Hepatocyte (in vitro differentiated cells): ENCODE measurements at regions not wholly inside any gene's neighbourhood (a gene's known extent, or its start where the extent isn't known, plus 50 kb on each side); places are given as distances from the start of the nearest gene placed in this dataset.

Experiments
- CTCF ChIP-seq: fragments of 200-600 bp; sonication (generic); IDR thresholded peaks from 2 replicates; pipeline ENCODE4 v1.5.1; 2016; ENCODE audit warnings: antibody characterized with exemption, mild to moderate bottlenecking; ENCODE audit not compliant: poor library complexity
- EZH2 ChIP-seq: fragments of 200-600 bp; sonication (generic); IDR thresholded peaks from 2 replicates; pipeline ENCODE4 v1.6.1; 2016; ENCODE audit warnings: antibody characterized with exemption, mild to moderate bottlenecking, borderline replicate concordance
- EZH2phosphoT487 ChIP-seq: fragments of 200-600 bp; sonication (generic); IDR thresholded peaks from one replicate; pipeline ENCODE4 v1.6.1; 2018; ENCODE audit warnings: antibody characterized with exemption, mild to moderate bottlenecking, low read depth, moderate library complexity; ENCODE audit not compliant: unreplicated experiment, severe bottlenecking

- TF ChIP-seq CTCF (no peak), EZH2 (no peak), EZH2phosphoT487 (no peak)
Measured at GRCh38 chr3:4061783-4062360, 241.3 kb upstream of the SETMAR start.
